OCI-LY3 (cell line): ENCODE measurements at regions not wholly inside any gene's neighbourhood (a gene's known extent, or its start where the extent isn't known, plus 50 kb on each side); places are given as distances from the start of the nearest gene placed in this dataset.

ENCODE experiments used
- H2AFZ ChIP-seq: fragments of 200-600, 300-600 bp; shearing (Covaris generic); 2 replicates; pipeline ENCODE4 v1.6.0; 2014; ENCODE audit warnings: antibody characterized with exemption, low read depth, low read length
- H3K27ac ChIP-seq: fragments of 200-600, 300-600 bp; sonication (generic); 2 replicates; pipeline ENCODE4 v1.5.1; 2014; ENCODE audit warnings: mild to moderate bottlenecking, low read length, moderate library complexity, mixed read lengths
- H3K27me3 ChIP-seq: fragments of 200-600, 300-600 bp; sonication (generic); 2 replicates; pipeline ENCODE4 v1.6.1; 2014; ENCODE audit warnings: low read depth, low read length, mixed read lengths
- H3K36me3 ChIP-seq: fragments of 200-600, 300-600 bp; sonication (generic); replicated peaks from 2 replicates; pipeline ENCODE3; 2014; ENCODE audit warnings: low read depth, low read length, mixed read lengths
- H3K4me1 ChIP-seq: fragments of 300-600, 200-600 bp; sonication (generic); 2 replicates; pipeline ENCODE4 v1.6.1; 2014; ENCODE audit warnings: low read length, mixed read lengths
- H3K4me2 ChIP-seq: fragments of 200-600, 300-600 bp; sonication (generic); 2 replicates; pipeline ENCODE4 v1.6.1; 2014; ENCODE audit warnings: low read length, mixed read lengths
- H3K4me3 ChIP-seq: fragments of 300-600, 200-600 bp; sonication (generic); 2 replicates; pipeline ENCODE4 v1.5.1; 2014; ENCODE audit warnings: antibody characterized with exemption, mild to moderate bottlenecking, low read length, moderate library complexity
- H3K79me2 ChIP-seq: fragments of 300-600, 200-600 bp; shearing (Covaris generic); 2 replicates; pipeline ENCODE4 v1.6.1; 2014; ENCODE audit warnings: mild to moderate bottlenecking, low read length, mixed read lengths
- H3K9ac ChIP-seq: fragments of 300-600, 200-600 bp; shearing (Covaris generic); 2 replicates; pipeline ENCODE4 v1.6.0; 2014; ENCODE audit warnings: mild to moderate bottlenecking, low read length, moderate library complexity
- H3K9me3 ChIP-seq: fragments of 200-600, 300-600 bp; shearing (Covaris generic); 2 replicates; pipeline ENCODE4 v1.6.1; 2014; ENCODE audit warnings: low read length, mixed read lengths; ENCODE audit not compliant: insufficient read depth
- H4K20me1 ChIP-seq: fragments of 200-600, 300-600 bp; sonication (generic); 2 replicates; pipeline ENCODE4 v1.6.1; 2016; ENCODE audit warnings: low read length, mixed read lengths; ENCODE audit not compliant: insufficient read depth
- CTCF ChIP-seq: fragments of 200-600, 300-600 bp; sonication (generic); IDR thresholded peaks from 2 replicates; pipeline ENCODE4 v1.5.1; 2014; ENCODE audit warnings: antibody characterized with exemption, low read length, low read depth
- EZH2phosphoT487 ChIP-seq: fragments of 200-600 bp; shearing (Covaris generic); IDR thresholded peaks from 2 replicates; pipeline ENCODE4 v1.6.1; 2018; ENCODE audit warnings: antibody characterized with exemption, mixed run types, low read depth

GRCh38 chr6:154596701-154597100 lies 86.2 kb upstream of the CNKSR3 start:
- TF ChIP-seq CTCF: no peak
- no peak for TF ChIP-seq EZH2phosphoT487
- H3K4me1 ChIP-seq: peaks cover 4% of the 10 kb centered on the region; the same call in 1 of the 2 replicates
- H3K4me2 ChIP-seq: no peak overlapping the region
- no peak overlapping the region for H3K4me3 ChIP-seq
- H3K9ac ChIP-seq: no peak overlapping the region
- H4K20me1 ChIP-seq: no peaks in the 10 kb centered on the region
- H3K9me3 ChIP-seq: no peaks in the 10 kb centered on the region
- H3K27ac ChIP-seq: no peak overlapping the region
- no peaks in the 10 kb centered on the region for H3K27me3 ChIP-seq
- H3K36me3 ChIP-seq: no peaks in the 10 kb centered on the region
- H3K79me2 ChIP-seq: no peaks in the 10 kb centered on the region
- no peak overlapping the region for H2AFZ ChIP-seq

- H3K4me1 ChIP-seq: peaks cover 4% of the 10 kb centered on the region; the same call in 1 of the 2 replicates
- H3K36me3 ChIP-seq: no peaks in the 10 kb centered on the region
- H3K4me3 ChIP-seq: no peak overlapping the region
- no peak overlapping the region for H3K27ac ChIP-seq
- no peak overlapping the region for H3K9ac ChIP-seq
- no peaks in the 10 kb centered on the region for H3K27me3 ChIP-seq
- H2AFZ ChIP-seq: no peak overlapping the region
- H3K79me2 ChIP-seq: no peaks in the 10 kb centered on the region
- H4K20me1 ChIP-seq: no peaks in the 10 kb centered on the region
- no peaks in the 10 kb centered on the region for H3K9me3 ChIP-seq
- H3K4me2 ChIP-seq: no peak overlapping the region
- no peak for TF ChIP-seq EZH2phosphoT487
- TF ChIP-seq CTCF: no peak
Measured at GRCh38 chr6:154598399-154598798, 87.9 kb upstream of the CNKSR3 start.

GRCh38 chr6:154602296-154602695 lies 91.8 kb upstream of the CNKSR3 start:
- TF ChIP-seq EZH2phosphoT487 (no peak), CTCF (no peak)

DNA sequence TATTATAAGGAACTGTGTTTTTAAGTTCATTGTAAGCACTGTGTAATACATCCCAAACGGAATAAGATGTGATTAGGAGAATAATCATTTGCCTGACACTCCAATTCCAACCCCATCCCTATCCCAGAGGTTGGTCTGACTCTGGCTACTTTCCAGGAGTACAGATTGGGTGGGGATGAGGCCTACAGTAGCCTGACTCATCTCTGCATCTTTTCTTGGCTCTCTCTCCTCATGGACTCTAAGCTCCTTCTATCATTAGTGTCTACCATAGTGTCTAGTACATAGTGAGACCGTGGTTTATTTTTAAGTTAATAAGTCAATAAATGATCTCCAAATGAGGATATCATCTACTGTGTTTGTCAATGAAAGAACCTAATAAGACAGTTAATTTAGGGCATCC lies 92.2 kb upstream of the CNKSR3 start:
- TF ChIP-seq CTCF: no peak
- no peak for TF ChIP-seq EZH2phosphoT487
- peaks cover 21% of the 10 kb centered on the region for H3K4me1 ChIP-seq
- no peak overlapping the region for H3K4me3 ChIP-seq
- H3K27ac ChIP-seq: no peak overlapping the region
- H3K36me3 ChIP-seq: no peaks in the 10 kb centered on the region
- peaks cover 14% of the 10 kb centered on the region; the same call in 1 of the 2 replicates for H3K27me3 ChIP-seq
- H3K4me2 ChIP-seq: no peak overlapping the region
- no peaks in the 10 kb centered on the region for H4K20me1 ChIP-seq
- H2AFZ ChIP-seq: no peak overlapping the region
- no peak overlapping the region for H3K9ac ChIP-seq
- no peaks in the 10 kb centered on the region for H3K9me3 ChIP-seq
- H3K79me2 ChIP-seq: no peaks in the 10 kb centered on the region

More at GRCh38 chr6:154602296-154602695, 91.8 kb upstream of the CNKSR3 start:
- Histone ChIP-seq H3K4me1 (peaks cover 21% of the 10 kb centered on the region), H3K4me2 (no peak overlapping the region), H3K79me2 (no peaks in the 10 kb centered on the region), H3K36me3 (no peaks in the 10 kb centered on the region), H3K9me3 (no peaks in the 10 kb centered on the region), H3K9ac (no peak overlapping the region), H3K27ac (no peak overlapping the region), H3K27me3 (peaks cover 14% of the 10 kb centered on the region; the same call in 1 of the 2 replicates), H2AFZ (no peak overlapping the region), H4K20me1 (no peaks in the 10 kb centered on the region), H3K4me3 (no peak overlapping the region)
